IPS-18a (cell line): ENCODE measurements at regions not wholly inside any gene's neighbourhood (a gene's known extent, or its start where the extent isn't known, plus 50 kb on each side); places are given as distances from the start of the nearest gene placed in this dataset.

Experiments
- H3K27ac ChIP-seq: one replicate; pipeline ENCODE4 v1.5.1; 2013; ENCODE audit warnings: low read length
- H3K27me3 ChIP-seq: one replicate; pipeline ENCODE4 v1.6.1; 2013; ENCODE audit warnings: mild to moderate bottlenecking, low read length; ENCODE audit not compliant: control insufficient read depth, insufficient read depth
- H3K36me3 ChIP-seq: one replicate; pipeline ENCODE4 v1.6.1; 2013; ENCODE audit warnings: low read depth, low read length; ENCODE audit not compliant: control insufficient read depth
- H3K4me1 ChIP-seq: one replicate; pipeline ENCODE4 v1.6.1; 2013; ENCODE audit warnings: low read depth, low read length; ENCODE audit not compliant: control insufficient read depth
- H3K4me3 ChIP-seq: one replicate; pipeline ENCODE4 v1.5.1; 2013; ENCODE audit warnings: low read length
- H3K9ac ChIP-seq: one replicate; pipeline ENCODE4 v1.6.1; 2013; ENCODE audit warnings: mild to moderate bottlenecking, low read length, moderate library complexity
- H3K9me3 ChIP-seq: one replicate; pipeline ENCODE4 v1.6.1; 2013; ENCODE audit warnings: low read depth, low read length; ENCODE audit not compliant: control insufficient read depth

GRCh38 chr11:112470355-112470754, 209.7 kb upstream of the PLET1 start:
- no peaks in the 10 kb centered on the region for H3K36me3 ChIP-seq
- H3K27ac ChIP-seq: no peak overlapping the region
- no peak overlapping the region for H3K4me3 ChIP-seq
- H3K9me3 ChIP-seq: no peaks in the 10 kb centered on the region
- H3K9ac ChIP-seq: no peak overlapping the region
- H3K27me3 ChIP-seq: no peaks in the 10 kb centered on the region
- H3K4me1 ChIP-seq: no peaks in the 10 kb centered on the region

GRCh38 chr11:112471731-112472130, 211.1 kb upstream of the PLET1 start:
- H3K9ac ChIP-seq: no peak overlapping the region
- no peak overlapping the region for H3K4me3 ChIP-seq
- H3K4me1 ChIP-seq: no peaks in the 10 kb centered on the region
- H3K36me3 ChIP-seq: no peaks in the 10 kb centered on the region
- H3K27me3 ChIP-seq: no peaks in the 10 kb centered on the region
- no peaks in the 10 kb centered on the region for H3K9me3 ChIP-seq
- no peak overlapping the region for H3K27ac ChIP-seq

- Histone ChIP-seq H3K27ac (no peak overlapping the region), H3K4me1 (peaks cover 4% of the 10 kb centered on the region), H3K27me3 (no peaks in the 10 kb centered on the region), H3K9ac (no peak overlapping the region), H3K36me3 (no peaks in the 10 kb centered on the region), H3K9me3 (no peaks in the 10 kb centered on the region), H3K4me3 (no peak overlapping the region)
Measured at GRCh38 chr11:112477152-112477551, 216.5 kb upstream of the PLET1 start.

GRCh38 chr11:112477581-112478317, 217.1 kb upstream of the PLET1 start:
- no peaks in the 10 kb centered on the region for H3K9me3 ChIP-seq
- H3K4me1 ChIP-seq: peaks cover 4% of the 10 kb centered on the region
- no peak overlapping the region for H3K27ac ChIP-seq
- no peak overlapping the region for H3K9ac ChIP-seq
- H3K4me3 ChIP-seq: no peak overlapping the region
- no peaks in the 10 kb centered on the region for H3K36me3 ChIP-seq
- H3K27me3 ChIP-seq: no peaks in the 10 kb centered on the region

- no peak overlapping the region for H3K27ac ChIP-seq
- H3K36me3 ChIP-seq: no peaks in the 10 kb centered on the region
- no peak overlapping the region for H3K4me3 ChIP-seq
- H3K27me3 ChIP-seq: no peaks in the 10 kb centered on the region
- H3K9me3 ChIP-seq: no peaks in the 10 kb centered on the region
- H3K9ac ChIP-seq: no peak overlapping the region
- H3K4me1 ChIP-seq: peaks cover 4% of the 10 kb centered on the region
Measured at GRCh38 chr11:112478806-112479205, 218.1 kb upstream of the PLET1 start.

- no peaks in the 10 kb centered on the region for H3K27me3 ChIP-seq
- no peak overlapping the region for H3K9ac ChIP-seq
- no peaks in the 10 kb centered on the region for H3K9me3 ChIP-seq
- no peaks in the 10 kb centered on the region for H3K36me3 ChIP-seq
- H3K4me1 ChIP-seq: peaks cover 4% of the 10 kb centered on the region
- H3K27ac ChIP-seq: no peak overlapping the region
- H3K4me3 ChIP-seq: no peak overlapping the region
Measured at GRCh38 chr11:112481431-112481830, 220.8 kb upstream of the PLET1 start.

GRCh38 chr11:112481893-112482292, 221.2 kb upstream of the PLET1 start:
- H3K9ac ChIP-seq: no peak overlapping the region
- no peak overlapping the region for H3K4me3 ChIP-seq
- H3K36me3 ChIP-seq: no peaks in the 10 kb centered on the region
- peaks cover 4% of the 10 kb centered on the region for H3K4me1 ChIP-seq
- no peaks in the 10 kb centered on the region for H3K27me3 ChIP-seq
- no peak overlapping the region for H3K27ac ChIP-seq
- H3K9me3 ChIP-seq: no peaks in the 10 kb centered on the region

- no peaks in the 10 kb centered on the region for H3K4me1 ChIP-seq
- no peak overlapping the region for H3K27ac ChIP-seq
- no peak overlapping the region for H3K9ac ChIP-seq
- H3K4me3 ChIP-seq: no peak overlapping the region
- H3K36me3 ChIP-seq: no peaks in the 10 kb centered on the region
- H3K27me3 ChIP-seq: no peaks in the 10 kb centered on the region
- H3K9me3 ChIP-seq: no peaks in the 10 kb centered on the region
Measured at GRCh38 chr11:112485280-112485679, 224.6 kb upstream of the PLET1 start.

- H3K36me3 ChIP-seq: no peaks in the 10 kb centered on the region
- no peaks in the 10 kb centered on the region for H3K27me3 ChIP-seq
- H3K27ac ChIP-seq: no peak overlapping the region
- no peak overlapping the region for H3K4me3 ChIP-seq
- H3K9ac ChIP-seq: no peak overlapping the region
- no peaks in the 10 kb centered on the region for H3K4me1 ChIP-seq
- H3K9me3 ChIP-seq: no peaks in the 10 kb centered on the region
Measured at GRCh38 chr11:112497826-112498225, 237.2 kb upstream of the PLET1 start.

- Histone ChIP-seq H3K9ac (no peak overlapping the region), H3K27ac (no peak overlapping the region), H3K9me3 (no peaks in the 10 kb centered on the region), H3K4me3 (no peak overlapping the region), H3K36me3 (no peaks in the 10 kb centered on the region), H3K27me3 (no peaks in the 10 kb centered on the region), H3K4me1 (no peaks in the 10 kb centered on the region)
Measured at GRCh38 chr11:112498701-112499100, 238.0 kb upstream of the PLET1 start.

- H3K36me3 ChIP-seq: no peaks in the 10 kb centered on the region
- H3K4me1 ChIP-seq: no peaks in the 10 kb centered on the region
- H3K9me3 ChIP-seq: no peaks in the 10 kb centered on the region
- H3K4me3 ChIP-seq: no peak overlapping the region
- H3K27me3 ChIP-seq: no peaks in the 10 kb centered on the region
- no peak overlapping the region for H3K27ac ChIP-seq
- H3K9ac ChIP-seq: no peak overlapping the region
Measured at GRCh38 chr11:112499153-112499880, 238.7 kb upstream of the PLET1 start.

GRCh38 chr11:112499881-112500204, 239.2 kb upstream of the PLET1 start:
- no peak overlapping the region for H3K9ac ChIP-seq
- no peaks in the 10 kb centered on the region for H3K27me3 ChIP-seq
- no peak overlapping the region for H3K27ac ChIP-seq
- H3K4me1 ChIP-seq: no peaks in the 10 kb centered on the region
- H3K9me3 ChIP-seq: no peaks in the 10 kb centered on the region
- H3K36me3 ChIP-seq: no peaks in the 10 kb centered on the region
- H3K4me3 ChIP-seq: no peak overlapping the region
